HG02884 (cell line): ENCODE measurements at regions not wholly inside any gene's neighbourhood (a gene's known extent, or its start where the extent isn't known, plus 50 kb on each side); places are given as distances from the start of the nearest gene placed in this dataset.
A peak's percentile ranks its signal among the peaks of the same experiment; 100 is the strongest.
"Not testable (repeated sequence)": the region's sequence is repeated elsewhere in the genome, so short reads cannot be mapped to it uniquely, and the experiment has no call there.

Source experiments
- ATAC-seq: cut with Tn5 transposase; IDR thresholded peaks from one replicate; pipeline ENCODE4 v1.9.1; 2021; ENCODE audit warnings: mild to moderate bottlenecking, moderate library complexity; ENCODE audit not compliant: unreplicated experiment

DNA sequence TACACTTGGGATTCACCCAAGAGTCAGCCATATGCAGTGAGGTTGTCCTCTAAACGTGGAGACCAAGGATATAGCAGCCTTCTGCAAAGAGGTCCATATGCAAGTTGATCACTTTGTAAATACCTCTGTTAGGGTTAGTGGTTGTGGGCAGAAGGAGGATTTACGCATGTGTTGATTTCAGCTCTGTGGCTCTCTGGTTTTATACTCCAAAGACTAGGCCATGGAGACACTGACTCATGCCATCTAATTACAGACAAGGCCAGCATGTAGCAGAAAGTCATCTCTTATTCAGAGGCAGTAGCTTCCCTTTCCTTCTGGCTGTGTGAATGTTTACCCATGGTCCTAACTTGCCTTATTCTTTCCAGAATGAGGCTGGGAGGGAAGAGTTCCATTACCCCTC lies 140.9 kb upstream of the GOLGA6L4 start:
- not testable (repeated sequence) for ATAC-seq

- ATAC-seq, result not testable (repeated sequence)
These were observed 138.5 kb upstream of the GOLGA6L4 start for GRCh38 chr15:84097053-84097452.

GRCh38 chr15:84098604-84099003 lies 137.0 kb upstream of the GOLGA6L4 start:
- ATAC-seq, result no peak

- no peak for ATAC-seq
These were observed 136.4 kb upstream of the GOLGA6L4 start for GRCh38 chr15:84099181-84099580.

DNA sequence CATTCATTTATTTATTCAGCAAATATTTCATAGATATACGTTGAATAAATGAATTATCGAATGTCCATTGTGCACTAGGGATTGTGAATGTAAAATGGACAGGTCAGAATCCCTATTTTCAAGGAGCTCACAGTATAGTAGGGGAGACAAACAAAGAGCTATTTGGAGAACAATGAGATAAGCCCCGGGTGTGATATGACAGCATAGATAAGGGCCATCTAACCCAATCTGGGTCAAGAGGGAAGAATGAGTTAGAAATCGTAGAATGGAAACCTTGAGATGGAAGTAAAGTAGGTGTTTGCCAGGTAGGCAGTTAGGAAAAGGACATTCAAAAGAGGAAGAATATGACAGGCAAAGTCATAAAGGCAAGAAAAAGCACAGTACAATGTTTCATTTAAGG lies 132.2 kb upstream of the GOLGA6L4 start:
- ATAC-seq, result no peak

DNA sequence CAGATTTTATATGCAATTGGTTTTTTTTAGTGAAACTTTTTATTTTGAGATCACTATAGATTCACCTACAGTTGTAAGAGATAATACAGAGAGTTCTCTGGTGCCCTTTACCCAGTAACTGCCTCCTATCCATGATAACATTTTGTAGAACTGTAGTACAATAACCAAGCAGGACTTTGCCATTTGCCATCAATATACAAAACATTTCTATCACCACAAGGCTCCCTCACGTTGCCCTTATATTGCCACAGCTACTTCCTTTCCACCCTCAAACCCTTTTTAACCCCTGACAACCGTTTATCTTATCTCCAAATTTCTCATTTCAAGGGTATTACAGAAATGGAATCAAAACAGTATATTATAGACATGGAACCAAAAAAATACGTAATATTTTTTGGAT lies 130.7 kb upstream of the GOLGA6L4 start:
- no peak for ATAC-seq

DNA sequence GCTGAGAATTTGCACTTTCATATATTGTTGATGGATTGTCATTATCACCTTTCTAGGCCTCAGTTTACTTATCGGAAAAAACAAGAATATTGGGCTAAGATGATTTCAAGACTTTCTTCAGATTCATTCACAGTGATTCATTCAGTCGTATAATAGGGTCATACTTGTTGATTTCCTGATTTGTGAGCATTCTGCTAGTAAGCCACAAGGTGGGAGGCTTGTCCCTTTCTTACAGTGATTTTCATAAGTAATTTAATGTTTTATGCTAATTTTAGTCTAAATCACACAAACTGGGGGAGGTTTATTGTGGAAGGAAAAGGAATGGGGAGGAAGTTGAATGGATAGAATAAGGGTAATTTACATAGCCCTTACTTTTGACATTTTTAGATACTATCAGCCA lies 126.8 kb upstream of the GOLGA6L4 start:
- ATAC-seq, result no peak

DNA sequence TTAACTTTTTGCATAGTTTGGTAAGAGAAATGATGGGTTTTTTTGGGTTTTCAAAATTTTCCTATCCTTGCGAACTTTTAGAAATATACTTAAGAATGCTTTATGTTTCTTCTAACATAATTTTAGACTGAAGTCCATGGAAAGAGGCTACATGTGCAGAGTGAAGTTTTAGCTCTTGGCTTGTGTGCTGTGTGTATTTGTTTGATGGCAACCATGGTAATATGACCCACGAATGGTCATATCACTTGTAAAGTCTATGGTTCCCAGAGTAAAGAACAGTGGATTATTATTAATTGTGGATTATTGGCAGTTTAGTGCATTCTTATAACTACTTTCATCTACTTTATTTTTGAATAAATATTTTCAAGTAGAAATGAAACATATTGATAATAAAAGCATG lies 124.0 kb upstream of the GOLGA6L4 start:
- ATAC-seq, result no peak

- ATAC-seq, result no peak
These were observed 123.5 kb upstream of the GOLGA6L4 start for GRCh38 chr15:84112025-84112424.

DNA sequence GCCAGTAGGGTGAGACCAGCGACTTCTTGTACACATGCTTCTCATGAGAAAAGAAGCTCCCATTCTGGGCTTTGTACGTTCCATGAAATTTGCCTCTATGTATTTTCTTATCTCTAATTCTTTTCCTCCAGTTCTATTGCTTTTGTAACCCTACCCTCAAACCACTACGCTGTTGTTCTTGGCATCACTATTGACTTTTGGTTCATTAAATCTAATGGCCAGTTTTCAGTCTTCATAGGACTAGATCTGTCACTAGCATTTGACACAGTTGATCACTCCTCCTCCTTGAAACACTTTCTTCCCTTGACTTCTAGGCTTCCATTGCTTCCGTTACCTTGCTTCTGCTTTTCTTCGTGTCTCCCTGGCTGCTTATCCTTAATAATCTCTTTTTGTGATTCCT lies 121.7 kb upstream of the GOLGA6L4 start:
- ATAC-seq, result no peak

DNA sequence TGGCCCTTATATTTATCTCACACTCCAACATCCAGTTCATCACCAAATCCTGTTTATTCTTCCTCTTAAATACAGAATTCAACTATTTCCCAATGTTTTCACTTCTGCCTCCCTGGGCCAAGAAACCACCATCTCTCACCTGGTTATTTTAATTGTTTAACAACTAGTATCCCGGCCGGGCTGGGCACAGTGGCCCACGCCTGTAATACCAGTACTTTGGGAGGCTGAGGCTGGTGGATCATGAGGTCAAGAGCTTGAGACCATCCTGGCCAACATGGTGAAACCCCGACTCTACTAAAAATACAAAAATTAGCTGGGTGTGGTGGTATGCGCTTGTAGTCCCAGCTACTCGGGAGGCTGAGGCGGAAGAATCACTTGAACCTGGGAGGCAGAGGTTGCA lies 120.9 kb upstream of the GOLGA6L4 start:
- ATAC-seq, result not testable (repeated sequence)

- ATAC-seq, result not testable (repeated sequence)
These were observed 116.2 kb upstream of the GOLGA6L4 start for GRCh38 chr15:84119351-84119750.

DNA sequence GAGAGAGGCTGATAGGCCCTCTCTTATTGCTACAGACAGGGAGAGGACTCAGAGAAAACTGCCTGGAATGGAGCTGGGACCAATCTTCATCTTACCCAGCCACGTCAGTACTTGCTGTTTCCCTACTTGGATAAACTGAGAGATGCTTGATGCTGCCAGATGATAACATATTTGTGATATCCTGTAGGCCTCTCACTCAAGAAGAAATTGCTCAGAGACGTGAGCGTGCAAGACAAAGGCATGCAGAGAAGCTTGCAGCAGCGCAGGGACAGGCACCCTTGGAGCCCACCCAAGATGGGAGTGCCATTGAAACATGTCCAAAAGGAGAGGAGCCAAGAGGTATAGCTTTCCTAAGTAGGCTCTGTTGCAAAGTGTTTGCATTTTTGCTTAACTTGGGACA lies 114.7 kb upstream of the GOLGA6L4 start:
- not testable (repeated sequence) for ATAC-seq

- not testable (repeated sequence) for ATAC-seq
These were observed 106.9 kb upstream of the GOLGA6L4 start for GRCh38 chr15:84128706-84129105.

GRCh38 chr15:84130098-84130831 lies 105.3 kb upstream of the GOLGA6L4 start:
- ATAC-seq, result not testable (repeated sequence)

DNA sequence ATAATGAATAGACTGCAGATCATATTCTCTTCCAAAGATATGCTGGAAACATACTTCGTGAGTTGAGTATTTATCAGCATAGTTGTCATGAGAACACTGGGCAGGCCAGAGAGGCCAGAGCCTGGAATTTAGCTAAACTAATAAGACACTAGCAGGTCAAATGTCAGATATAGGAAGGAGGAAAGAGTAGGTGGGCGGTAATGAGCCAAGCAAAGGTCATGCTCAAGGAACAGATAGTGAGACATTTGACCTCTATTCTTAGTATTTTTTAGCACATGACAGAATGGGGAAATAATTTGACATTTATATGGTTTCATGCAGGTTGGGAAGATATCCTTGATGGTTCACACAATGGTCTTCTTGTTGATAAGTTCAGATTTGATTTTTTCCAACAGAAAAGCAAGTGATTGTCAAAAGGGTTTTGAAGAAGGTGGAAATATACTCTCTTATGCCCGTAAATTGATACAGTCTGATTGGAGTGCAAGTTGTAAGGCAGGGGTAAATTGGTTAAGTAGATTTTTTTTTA lies 99.6 kb upstream of the GOLGA6L4 start:
- not testable (repeated sequence) for ATAC-seq

DNA sequence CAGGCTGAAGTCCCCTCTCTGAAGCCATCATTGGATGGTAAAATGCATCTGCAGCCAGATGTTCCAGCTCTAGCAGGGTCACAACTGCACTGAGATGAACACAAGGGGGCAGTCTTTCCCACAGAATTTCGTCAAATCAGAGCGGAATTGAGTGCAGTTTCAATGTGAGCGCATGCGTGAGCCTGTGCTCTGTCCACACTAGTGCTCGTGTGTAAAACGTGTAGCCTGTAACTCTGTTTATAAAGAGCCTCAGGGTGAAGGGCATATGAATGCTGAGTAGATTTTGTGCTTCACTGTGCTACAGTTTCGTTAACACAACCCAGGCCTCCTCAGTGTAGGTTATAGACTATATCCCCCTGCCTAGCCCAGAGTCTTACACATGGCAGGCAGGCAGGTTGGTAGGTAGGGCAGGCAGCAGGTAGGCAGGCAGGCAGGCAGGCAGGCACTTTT lies 92.7 kb upstream of the GOLGA6L4 start:
- peak; percentile 95 for ATAC-seq

DNA sequence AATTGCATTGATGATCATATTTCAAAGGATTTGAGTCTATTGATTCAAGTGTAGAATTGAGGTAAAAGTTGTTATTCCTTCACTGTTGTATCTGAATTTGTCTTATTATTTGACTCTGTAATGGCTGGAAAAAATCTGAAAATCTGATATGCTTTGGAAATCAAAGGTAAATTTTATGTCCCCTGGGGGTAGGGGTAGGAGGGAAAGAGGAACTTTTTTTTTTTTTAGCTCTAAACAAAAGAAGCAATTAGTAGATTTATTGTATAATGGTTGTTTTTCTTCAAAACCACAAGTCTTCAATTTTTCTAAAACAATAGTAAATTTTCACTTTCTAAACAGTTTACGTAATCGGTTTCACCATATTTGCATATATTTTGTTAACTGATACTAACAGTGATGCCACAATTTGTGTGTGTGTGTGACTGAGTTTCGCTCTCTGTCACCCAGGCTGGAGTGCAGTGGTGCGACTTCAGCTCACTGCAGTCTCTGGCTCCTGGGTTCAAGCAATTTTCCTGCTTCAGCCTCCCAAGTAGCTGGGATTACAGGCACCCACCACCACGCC lies 91.7 kb upstream of the GOLGA6L4 start:
- ATAC-seq, result no peak

DNA sequence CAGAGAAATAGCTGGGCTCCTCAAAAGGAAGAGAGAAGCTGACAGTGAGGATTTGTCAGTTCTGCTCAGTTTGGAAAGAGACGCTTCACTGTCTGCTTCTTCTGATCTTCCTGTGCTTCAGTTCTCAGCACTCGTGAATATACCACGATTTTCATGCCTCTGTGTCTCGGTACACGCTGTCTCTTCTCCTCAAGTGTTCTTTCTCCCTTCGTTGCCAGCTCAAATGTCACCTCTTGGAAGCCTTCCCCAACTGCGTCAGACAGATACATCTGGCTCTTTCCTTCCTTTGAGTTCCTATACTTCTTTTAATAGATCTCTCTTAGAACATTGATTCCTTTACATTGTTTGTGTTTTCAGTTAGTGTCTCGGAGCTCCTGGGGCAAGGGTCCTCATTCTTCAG lies 90.6 kb upstream of the GOLGA6L4 start:
- ATAC-seq, result not testable (repeated sequence)

- ATAC-seq, result not testable (repeated sequence)
These were observed 89.3 kb upstream of the GOLGA6L4 start for GRCh38 chr15:84146299-84146698.

DNA sequence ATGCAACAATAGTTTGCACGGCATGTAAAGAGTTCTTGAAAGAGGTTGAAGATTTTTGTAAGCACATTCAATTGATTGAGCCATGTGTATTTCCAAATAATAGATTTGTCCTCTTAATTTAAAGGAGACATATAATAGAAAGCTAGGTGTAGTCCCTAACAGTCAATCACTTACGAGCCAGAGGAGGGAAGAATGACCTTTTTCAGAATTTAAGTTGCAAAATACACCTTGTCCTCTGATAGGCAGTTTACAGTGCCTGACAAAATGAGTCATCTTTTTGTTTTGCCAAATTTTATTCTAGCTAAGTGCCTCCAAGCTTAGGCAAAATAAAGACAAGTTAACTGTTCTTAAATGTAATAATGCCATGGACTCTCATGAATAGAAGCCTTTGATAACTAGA lies 88.3 kb upstream of the GOLGA6L4 start:
- ATAC-seq, result not testable (repeated sequence)

DNA sequence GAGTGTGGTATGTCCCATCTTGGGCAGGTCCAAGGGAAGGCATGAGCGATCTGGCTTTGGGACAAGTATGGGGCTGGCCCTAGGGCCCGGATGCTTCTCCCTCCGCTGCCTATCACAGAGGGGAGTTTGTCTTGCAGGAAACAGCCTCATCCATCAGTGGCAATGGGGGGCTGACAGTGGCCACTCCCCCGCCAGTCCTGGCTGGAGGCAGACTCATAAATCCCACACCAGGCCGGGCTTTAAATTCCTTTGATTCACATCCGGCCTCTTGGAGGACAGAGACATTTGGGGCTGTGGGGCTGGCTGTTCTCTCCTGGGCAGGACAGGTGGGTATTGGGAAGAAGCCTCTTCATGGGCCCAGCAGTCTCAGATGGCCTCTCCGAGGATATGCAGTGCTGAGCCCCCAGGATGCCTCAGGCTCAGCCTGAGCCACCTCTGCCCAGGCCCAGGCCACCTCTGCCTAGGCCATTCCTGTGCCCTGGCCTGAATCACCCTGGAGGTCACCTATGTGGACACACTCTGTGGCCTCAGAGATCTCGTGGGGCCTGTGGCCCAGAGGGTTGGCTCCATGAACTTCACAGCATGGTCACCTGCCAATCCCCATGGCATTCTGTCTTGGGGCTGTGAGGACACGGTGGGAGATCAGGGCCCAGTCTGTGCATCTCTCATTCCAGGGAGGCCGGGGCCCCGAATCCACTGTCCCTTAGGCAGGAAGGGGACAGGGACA lies 84.2 kb upstream of the GOLGA6L4 start:
- no peak for ATAC-seq
